Occipital lobe (tissue), 1 donor: ENCODE measurements at regions not wholly inside any gene's neighbourhood (a gene's known extent, or its start where the extent isn't known, plus 50 kb on each side); places are given as distances from the start of the nearest gene placed in this dataset.

ENCODE experiments used
- DNase-seq: peaks from one replicate; lab custom pipeline; 2025; lab: John Stamatoyannopoulos, UW

DNA sequence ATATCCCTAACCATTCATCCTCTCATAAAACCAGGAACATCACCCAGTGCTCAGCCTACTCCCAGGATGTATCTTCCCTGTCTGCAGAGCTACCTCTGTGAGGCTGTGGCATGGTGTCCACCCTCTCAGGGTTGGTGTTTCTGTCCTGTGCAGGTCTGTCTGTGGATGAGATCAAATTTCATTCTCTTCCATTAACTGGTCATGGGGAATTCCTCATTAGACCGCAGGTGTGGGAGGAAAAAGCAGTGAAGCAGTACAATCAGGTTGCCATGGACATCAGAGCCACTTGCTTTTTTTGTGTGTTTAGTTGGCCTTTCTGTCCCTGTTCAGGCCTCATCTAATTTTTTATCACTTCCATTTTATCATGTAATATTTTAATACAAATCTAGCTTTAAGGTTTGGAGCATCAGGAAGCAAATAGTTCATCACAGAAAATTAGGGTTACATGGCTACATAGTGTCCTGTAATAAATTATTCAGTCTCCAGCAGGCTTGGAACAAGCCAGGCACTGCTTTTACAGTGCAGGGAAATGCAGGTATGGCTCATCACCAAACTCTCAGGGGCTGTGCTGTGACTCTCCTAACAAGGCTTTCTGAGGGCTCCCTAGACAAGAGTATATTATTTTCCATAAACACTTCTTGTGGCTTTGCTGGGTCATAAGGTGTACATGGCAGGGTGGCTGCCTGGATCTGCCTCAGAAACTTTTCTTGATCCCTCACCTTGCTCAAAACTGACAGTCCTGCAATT lies 594.9 kb upstream of the IGFBP3 start:
- DNase-seq: no peak

- DNase-seq: no peak
Measured at GRCh38 chr7:46513447-46513848, 592.4 kb upstream of the IGFBP3 start.

DNA sequence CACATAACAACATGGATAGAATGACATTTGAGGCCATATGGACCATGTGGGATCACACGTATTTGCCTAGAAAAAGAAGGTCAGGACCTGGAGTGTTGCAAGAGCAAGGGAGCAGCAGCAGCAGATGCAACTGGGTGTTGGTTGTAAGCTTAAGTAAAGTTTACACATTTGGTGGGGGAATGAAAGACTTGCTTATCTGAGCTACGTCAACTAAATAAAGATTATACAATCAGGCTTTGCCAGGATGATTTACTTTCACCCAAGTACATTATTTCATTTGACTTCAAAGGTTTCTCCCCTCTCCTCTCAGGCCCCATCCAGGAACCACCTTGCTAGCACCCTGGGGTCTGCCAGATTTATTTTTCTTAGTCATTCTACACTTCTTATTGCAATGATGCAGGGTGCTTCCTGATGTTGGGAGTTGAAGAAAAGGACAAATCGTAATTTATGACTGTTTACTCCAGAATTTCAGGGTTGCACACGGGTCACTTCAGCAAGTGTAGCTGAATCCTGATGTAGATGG lies 591.9 kb upstream of the IGFBP3 start:
- no peak for DNase-seq

- DNase-seq: no peak
Measured at GRCh38 chr7:46511442-46512215, 590.6 kb upstream of the IGFBP3 start.

GRCh38 chr7:46508583-46508982 lies 587.5 kb upstream of the IGFBP3 start:
- no peak for DNase-seq

DNA sequence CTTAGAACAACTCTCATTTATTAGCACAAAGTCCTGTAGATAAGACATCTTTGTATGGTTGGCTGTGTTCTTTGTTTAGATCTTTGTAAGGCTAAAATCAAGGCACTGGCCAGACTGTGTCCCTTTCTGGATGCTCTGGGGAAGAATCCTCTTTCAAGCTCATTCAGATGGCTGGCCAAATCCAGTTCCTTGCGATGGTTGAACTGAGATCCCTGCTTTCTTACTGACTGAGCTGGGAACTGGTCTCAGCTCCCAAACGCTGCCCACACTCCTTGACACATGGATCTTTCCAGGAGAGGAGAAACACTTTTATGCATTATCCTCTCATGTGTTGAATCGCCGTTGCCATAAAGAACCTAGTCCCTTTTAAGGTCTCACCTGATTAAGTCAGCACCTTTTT lies 586.5 kb upstream of the IGFBP3 start:
- DNase-seq: no peak

- no peak for DNase-seq
Measured at GRCh38 chr7:46494441-46494840, 573.4 kb upstream of the IGFBP3 start.

- no peak for DNase-seq
Measured at GRCh38 chr7:46494028-46494427, 573.0 kb upstream of the IGFBP3 start.

GRCh38 chr7:46493196-46493595 lies 572.1 kb upstream of the IGFBP3 start:
- DNase-seq: no peak

DNA sequence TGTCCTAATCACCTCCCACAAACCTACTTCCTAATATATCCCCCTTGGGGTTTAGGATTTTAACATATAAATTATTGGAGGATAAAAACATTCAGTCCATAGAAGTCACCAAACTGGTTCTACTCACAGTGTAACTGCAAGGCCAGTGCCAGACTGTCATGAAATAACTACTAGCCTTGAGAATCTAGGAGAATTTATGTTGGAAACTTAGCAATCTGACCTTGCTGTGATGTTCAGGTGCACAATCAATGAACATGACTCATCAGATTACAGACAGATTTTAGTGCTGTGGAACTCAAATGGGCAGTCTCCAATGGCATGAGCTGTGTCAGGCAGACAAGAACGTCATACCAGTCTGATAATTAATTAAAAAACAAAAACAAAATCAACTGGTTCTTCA lies 571.4 kb upstream of the IGFBP3 start:
- DNase-seq: no peak

GRCh38 chr7:46490406-46490805 lies 569.3 kb upstream of the IGFBP3 start:
- no peak for DNase-seq

DNA sequence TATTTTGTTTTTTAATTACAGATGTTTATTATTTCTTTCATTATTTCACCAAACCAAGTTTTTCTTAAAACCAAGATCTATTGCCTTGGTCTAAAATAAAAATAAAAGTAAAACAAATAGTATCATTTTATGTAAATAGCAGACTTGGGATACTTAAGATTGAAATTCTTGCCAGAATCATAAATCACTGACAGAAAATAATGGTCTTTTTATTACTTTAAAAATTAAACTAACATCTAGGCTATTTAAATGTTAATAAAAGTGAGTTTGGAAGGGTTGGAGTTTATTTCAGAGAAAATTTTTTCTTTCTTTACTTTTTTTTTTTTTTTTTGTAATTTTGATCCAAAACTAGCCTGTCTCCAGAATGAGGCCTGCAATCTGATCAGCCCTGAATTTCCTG lies 568.0 kb upstream of the IGFBP3 start:
- no peak for DNase-seq

- DNase-seq: no peak
Measured at GRCh38 chr7:46488607-46489006, 567.5 kb upstream of the IGFBP3 start.

- no peak for DNase-seq
Measured at GRCh38 chr7:46486256-46487206, 565.5 kb upstream of the IGFBP3 start.

DNA sequence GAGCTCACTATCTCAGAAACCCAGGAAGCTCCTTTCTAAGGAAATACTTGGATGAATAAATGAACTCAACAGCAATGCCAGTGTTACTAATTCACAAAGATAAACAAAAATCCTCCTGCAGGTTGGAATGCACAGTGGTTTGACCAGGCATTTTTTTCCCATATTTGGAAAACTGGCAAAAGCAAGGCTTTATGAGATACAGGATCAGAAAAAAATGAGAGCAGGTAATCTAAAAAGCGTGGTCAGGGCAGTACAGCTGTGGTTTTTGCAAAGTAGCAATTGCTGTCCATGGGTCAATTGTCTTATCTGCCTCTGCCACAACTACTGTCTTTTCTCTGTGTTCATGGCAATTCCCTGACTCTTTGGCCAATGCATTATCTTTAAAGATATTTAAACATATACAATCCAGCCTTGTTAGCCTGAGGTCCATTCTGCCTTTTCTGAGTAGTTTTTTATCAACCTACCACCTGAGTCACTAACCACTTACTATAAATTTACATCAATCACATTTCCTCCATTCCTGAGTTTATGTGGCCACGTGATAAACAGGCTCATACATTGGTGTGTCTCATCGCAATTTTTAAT lies 564.5 kb upstream of the IGFBP3 start:
- no peak for DNase-seq

- DNase-seq: no peak
Measured at GRCh38 chr7:46484906-46485305, 563.8 kb upstream of the IGFBP3 start.

DNA sequence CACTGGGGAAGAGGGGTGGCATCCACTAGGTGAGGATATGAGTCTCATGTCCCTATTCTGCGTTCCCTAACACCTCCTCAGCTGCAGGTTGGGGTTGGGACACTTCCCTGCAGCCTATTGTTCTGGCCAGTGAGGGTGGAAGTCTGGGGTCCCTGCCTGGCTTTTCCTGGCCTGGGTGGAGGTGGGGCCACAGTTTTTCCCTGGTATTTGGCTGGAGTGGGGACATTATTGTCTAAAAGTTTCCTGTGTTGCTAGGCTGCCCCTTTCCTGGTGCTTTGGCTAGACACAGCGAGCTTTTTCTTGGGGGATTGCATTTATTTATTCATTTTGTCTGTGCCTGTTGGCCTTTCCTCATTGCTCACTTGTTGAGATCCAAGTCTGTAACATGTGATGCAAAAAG lies 559.5 kb upstream of the IGFBP3 start:
- no peak for DNase-seq

- DNase-seq: no peak
Measured at GRCh38 chr7:46479680-46480079, 558.6 kb upstream of the IGFBP3 start.

DNA sequence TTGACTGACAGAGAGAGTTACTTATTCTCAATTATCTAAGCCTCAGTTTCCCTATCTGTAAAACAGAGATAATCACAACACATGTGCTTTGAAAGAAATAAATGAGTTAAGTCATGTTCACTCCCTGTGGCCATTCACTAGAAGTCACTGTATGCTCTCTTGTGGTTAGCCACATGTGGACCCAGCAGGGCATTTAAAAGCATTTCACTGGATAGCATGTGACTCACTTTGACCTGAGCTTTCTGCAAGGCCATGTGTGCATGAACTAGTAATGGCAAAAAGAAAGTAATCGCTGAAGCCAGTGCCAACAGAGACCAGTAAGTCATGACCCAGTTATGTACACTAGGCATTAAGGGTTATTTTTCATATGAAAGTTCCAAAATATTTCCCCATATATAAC lies 557.0 kb upstream of the IGFBP3 start:
- DNase-seq: no peak

DNA sequence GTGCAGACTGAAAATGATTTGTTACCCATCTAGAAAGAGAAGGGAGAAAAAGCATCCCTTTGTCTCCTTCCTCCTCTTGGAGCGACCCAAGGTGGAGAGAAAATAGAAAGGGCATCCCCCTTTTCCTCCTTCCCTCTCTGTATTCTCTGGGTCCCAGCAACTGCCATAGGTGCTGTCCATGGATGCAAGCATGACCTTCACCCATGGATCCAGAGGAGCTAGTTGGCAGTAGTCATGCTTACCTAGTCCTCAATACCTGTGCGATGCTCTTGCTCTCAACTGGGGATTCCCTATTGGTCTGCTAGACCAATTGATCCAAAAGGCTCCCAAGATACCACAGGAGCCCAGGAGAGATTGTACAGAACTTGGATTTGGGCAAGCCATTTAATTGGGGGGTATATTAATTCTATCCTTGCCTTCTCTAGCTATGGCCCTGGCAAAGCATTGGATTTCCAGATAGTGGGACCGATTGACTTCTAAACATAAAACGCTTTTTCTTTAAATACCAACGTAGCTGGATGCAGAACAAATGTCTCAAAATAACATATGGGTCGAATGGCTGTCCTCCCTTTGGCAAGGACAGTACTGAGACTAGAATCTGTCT lies 547.8 kb upstream of the IGFBP3 start:
- no peak for DNase-seq

DNA sequence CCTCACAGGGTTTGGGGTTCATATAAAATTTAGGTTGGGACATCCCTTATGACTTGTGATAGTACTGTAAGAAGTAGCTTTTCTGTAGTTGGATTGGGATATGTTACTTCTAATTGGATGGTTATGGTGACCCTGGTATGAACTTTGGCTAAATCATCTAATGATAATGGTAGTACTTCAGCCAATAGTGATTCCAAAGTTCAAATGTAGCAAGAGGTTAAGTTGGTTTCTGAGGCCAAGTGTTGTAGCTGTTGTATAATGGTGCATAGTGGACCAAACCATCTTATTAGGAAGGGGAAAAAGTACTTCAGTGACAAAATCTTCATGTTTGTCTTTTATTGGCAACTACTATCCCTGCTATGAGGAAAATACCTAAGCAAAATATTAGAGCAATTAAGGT lies 542.1 kb upstream of the IGFBP3 start:
- no peak for DNase-seq
